GM12891 (cell line): ENCODE measurements at regions not wholly inside any gene's neighbourhood (a gene's known extent, or its start where the extent isn't known, plus 50 kb on each side); places are given as distances from the start of the nearest gene placed in this dataset.

ENCODE experiments used
- POLR2A ChIP-seq: IDR thresholded peaks from 2 replicates; pipeline ENCODE4 v1.6.1; 2011; ENCODE audit warnings: low read depth, low read length, control low read depth
- POLR2AphosphoS5 ChIP-seq: IDR thresholded peaks from 2 replicates; pipeline ENCODE4 v1.6.1; 2011; ENCODE audit warnings: low read depth, low read length, control low read depth
- SPI1 ChIP-seq: IDR thresholded peaks from 2 replicates; pipeline ENCODE4 v1.6.1; 2011; ENCODE audit warnings: low read depth, low read length, control low read depth
- TAF1 ChIP-seq: IDR thresholded peaks from 2 replicates; pipeline ENCODE4 v1.6.1; 2011; ENCODE audit warnings: low read depth, low read length, control low read depth

DNA sequence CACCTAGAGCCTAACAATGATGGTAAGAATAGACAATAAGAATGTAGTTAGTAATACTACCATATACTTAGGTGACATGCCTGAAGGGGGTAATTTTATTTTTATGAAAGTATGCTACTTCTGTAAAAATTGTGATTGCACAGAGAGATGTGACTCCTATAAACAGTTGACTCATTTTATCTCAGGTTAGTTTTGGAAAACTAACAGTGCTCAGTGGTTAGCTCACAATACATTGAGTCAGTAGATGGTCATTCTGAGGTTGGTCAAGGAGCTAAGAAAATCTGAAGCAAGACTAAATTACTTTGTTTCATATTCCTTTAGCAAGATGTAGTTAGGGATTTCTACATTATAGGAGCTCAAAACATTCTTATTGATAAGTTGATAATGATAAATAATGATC lies 271.0 kb downstream of the EDEM1 start:
- TF ChIP-seq POLR2AphosphoS5 (no peak), POLR2A (no peak), SPI1 (no peak), TAF1 (no peak)
